EL (cell line): ENCODE measurements at regions not wholly inside any gene's neighbourhood (a gene's known extent, or its start where the extent isn't known, plus 50 kb on each side); places are given as distances from the start of the nearest gene placed in this dataset.
"Not testable (repeated sequence)": the region's sequence is repeated elsewhere in the genome, so short reads cannot be mapped to it uniquely, and the experiment has no call there.

Experiments used
- DNase-seq: peaks from one replicate; pipeline ENCODE4 v3.0.0-alpha.2; 2016

DNA sequence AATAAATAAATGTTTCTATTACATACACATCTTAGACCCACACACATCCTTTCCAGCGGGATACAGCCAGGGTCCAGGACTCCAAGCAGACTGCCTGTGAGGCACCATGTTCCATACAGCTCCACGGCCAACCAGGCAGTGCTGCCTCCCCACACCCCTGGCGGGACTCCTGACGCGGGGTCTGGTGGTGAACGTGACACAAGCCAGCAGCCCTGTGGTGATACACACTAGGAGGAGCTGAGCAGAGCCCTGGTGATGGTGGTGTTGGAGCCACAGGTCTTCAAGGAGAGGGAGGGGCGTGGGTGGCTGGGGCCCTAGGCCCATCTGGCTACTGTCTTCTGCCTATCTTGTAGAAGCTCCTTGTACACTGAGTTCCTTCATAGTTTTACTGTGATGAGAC is 53.1 kb upstream of the LPCAT1 start:
- DNase-seq, result not testable (repeated sequence)

DNA sequence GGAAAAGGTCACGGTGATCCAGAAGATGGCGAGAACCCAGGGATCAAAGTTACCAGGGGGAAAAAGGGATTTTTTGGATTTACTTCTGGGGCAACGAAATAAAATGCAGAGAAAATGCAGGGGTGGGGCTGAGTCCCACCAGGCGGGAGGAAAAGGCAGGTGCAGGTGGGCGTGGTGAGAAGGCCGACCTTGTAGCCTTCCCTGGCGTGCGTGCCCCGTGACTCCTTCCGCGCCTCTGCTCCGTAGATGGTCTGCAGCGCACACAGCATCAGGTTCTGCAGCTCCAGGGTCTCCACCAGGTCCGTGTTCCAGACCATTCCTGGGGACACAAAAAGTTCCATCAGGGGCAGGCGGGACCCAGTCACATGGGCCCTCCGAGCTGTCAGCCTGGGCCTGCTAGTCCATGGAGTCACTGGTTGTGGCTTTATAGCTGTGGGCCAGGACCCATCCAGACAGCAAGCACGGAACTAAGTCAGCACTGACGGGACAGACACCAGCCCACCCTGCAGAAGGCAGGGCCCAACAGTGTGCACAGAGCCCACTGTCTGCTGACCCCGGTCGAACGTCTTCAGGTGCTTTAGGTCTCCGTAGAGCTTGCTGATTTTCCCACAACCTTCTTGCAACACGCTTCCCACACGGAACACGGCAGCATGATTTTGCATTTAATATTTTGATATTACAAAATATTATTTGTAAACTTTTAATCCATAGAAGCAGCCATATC is 52.4 kb upstream of the LPCAT1 start:
- DNase-seq, result not testable (repeated sequence)

DNA sequence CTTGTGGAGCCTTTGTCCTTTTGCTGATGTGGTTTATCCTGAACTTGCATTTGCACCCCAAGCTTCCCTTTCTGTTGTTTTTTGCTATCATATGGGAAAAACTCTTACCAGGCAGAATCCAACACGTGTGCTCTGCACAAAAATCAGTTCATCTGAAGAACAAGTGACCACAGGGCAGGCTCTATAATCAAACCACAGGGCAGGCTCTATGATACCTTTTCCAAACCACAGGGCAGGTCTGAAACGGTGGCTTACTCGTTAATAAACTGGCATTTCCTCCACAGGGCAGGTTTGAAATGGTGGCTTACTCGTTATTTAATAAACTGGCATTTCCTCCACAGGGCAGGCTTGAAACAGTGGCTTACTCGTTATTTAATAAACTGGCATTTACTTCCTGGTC is 51.7 kb upstream of the LPCAT1 start:
- DNase-seq, result not testable (repeated sequence)

DNA sequence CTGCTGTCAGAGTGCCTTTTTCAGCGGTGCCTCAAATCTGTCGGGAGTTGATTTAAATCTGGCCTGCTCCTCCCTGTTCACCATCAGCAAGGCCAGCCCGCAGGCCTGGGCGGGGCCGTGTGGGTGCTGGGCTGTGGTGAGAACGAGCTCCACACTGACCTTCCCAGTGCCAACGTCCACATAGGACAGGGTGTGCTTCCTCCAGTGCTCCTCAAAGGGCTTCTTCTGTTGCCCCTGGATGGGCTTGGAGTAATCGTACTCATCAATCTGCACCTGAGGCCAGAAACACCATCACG is 50.2 kb upstream of the LPCAT1 start:
- not testable (repeated sequence) for DNase-seq

DNA sequence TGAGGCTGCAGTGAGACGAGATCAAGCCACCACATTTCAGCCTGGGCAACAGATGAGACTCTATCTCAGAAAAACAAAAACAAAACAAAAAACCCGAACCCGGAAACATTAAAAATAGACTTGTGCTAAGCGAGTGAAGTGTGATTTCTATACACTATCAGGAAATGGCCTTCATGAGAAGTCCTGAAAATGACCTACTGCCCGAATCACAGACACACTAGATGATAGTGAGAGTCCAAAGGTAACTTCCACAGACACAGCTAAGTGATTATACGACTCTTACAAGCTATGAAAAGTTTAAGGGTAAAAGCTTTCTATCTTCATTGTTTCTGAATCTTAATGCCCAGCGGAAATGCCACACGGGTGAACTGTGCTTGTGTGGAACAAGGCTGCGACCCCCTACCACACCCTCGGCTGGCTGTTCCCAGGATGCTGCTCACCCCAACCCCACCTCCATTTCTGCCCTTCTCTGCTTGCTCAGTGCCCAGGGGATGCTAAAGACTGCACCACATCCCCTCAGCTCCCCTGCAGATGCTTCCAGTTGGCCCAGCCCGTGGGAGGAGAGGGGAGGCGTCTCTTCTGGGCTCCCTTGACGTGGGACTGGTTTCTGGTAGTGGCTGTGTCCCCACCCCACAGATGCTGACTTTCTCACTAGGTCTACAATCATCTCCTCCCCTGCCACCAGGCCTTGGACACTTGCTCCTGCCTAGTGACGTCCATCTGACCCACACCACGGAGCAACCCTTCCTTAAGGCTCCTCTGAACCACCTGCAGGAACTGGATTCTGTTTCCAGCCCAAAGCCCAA is 49.7 kb upstream of the LPCAT1 start:
- DNase-seq, result not testable (repeated sequence)
